ENCODE measurements at regions not wholly inside any gene's neighbourhood (a gene's known extent, or its start where the extent isn't known, plus 50 kb on each side); places are given as distances from the start of the nearest gene placed in this dataset.

GRCh38 chr14:41120402-41120801, 486.3 kb upstream of the LRFN5 start:
- H3K79me2 ChIP-seq (replicated peaks; ENCODE audit: insufficient read depth, low read length): no peaks in the 10 kb centered on the region
- H3K36me3 ChIP-seq (ENCODE audit: insufficient read depth, low read length): no peaks in the 10 kb centered on the region
- H4K20me1 ChIP-seq (ENCODE audit: insufficient read depth): no peaks in the 10 kb centered on the region
- no peaks in the 10 kb centered on the region for H3K27me3 ChIP-seq (ENCODE audit: insufficient read depth, low read depth, low read length)
- no peak overlapping the region for H3K4me2 ChIP-seq (ENCODE audit: low read length)
- H3K27ac ChIP-seq (ENCODE audit: low read length): no peak overlapping the region
- H3K9ac ChIP-seq (ENCODE audit: low read length): no peak overlapping the region
- H2AFZ ChIP-seq (ENCODE audit: low read depth, low read length): no peak overlapping the region
- no peak for TF ChIP-seq POLR2AphosphoS5 (IDR thresholded peaks at IDR 0.05)
- no peak for TF ChIP-seq REST (IDR thresholded peaks at IDR 0.05; ENCODE audit: borderline replicate concordance)
- no peak for TF ChIP-seq RAD21 (conservative IDR thresholded peaks at IDR 0.05)
- TF ChIP-seq EZH2 (IDR thresholded peaks at IDR 0.05; ENCODE audit: borderline replicate concordance, insufficient read depth, low read length, poor library complexity, severe bottlenecking): no peak
- TF ChIP-seq EP300 (conservative IDR thresholded peaks at IDR 0.05; ENCODE audit: poor library complexity, severe bottlenecking): no peak
- no peak for TF ChIP-seq CTCF (IDR thresholded peaks at IDR 0.05; ENCODE audit: poor library complexity, severe bottlenecking)
- no peak for TF ChIP-seq TAF1 (IDR thresholded peaks at IDR 0.05; ENCODE audit: low read depth)
- TF ChIP-seq SMC3 (conservative IDR thresholded peaks at IDR 0.05; ENCODE audit: poor library complexity): no peak
- TF ChIP-seq MXI1 (conservative IDR thresholded peaks at IDR 0.05; ENCODE audit: poor library complexity, severe bottlenecking): no peak
- no peaks in the 10 kb centered on the region for H3F3A ChIP-seq (ENCODE audit: insufficient read depth, low read length, poor library complexity, severe bottlenecking)
- H3K9me3 ChIP-seq (ENCODE audit: low read length): no peaks in the 10 kb centered on the region
- no peaks in the 10 kb centered on the region for H3K9me2 ChIP-seq (ENCODE audit: insufficient read depth, low read length)
- no peak overlapping the region for H3K4me3 ChIP-seq (ENCODE audit: low read length)

GRCh38 chr14:41096131-41096530, 510.5 kb upstream of the LRFN5 start:
- Histone ChIP-seq H3K4me2 (ENCODE audit: low read length) (no peak overlapping the region), H2AFZ (ENCODE audit: low read depth, low read length) (no peak overlapping the region), H3K9me3 (ENCODE audit: low read length) (no peaks in the 10 kb centered on the region), H3F3A (ENCODE audit: insufficient read depth, low read length, poor library complexity, severe bottlenecking) (no peaks in the 10 kb centered on the region), H3K4me3 (ENCODE audit: low read length) (no peak overlapping the region), H3K9me2 (ENCODE audit: insufficient read depth, low read length) (no peaks in the 10 kb centered on the region), H3K9ac (ENCODE audit: low read length) (no peak overlapping the region), H4K20me1 (ENCODE audit: insufficient read depth) (no peaks in the 10 kb centered on the region), H3K27me3 (ENCODE audit: insufficient read depth, low read depth, low read length) (no peaks in the 10 kb centered on the region), H3K36me3 (ENCODE audit: insufficient read depth, low read length) (no peaks in the 10 kb centered on the region), H3K79me2 (replicated peaks; ENCODE audit: insufficient read depth, low read length) (no peaks in the 10 kb centered on the region), H3K27ac (ENCODE audit: low read length) (no peak overlapping the region)
- no peak for TF ChIP-seq MXI1 (conservative IDR thresholded peaks at IDR 0.05; ENCODE audit: poor library complexity, severe bottlenecking)
- TF ChIP-seq CTCF (IDR thresholded peaks at IDR 0.05; ENCODE audit: poor library complexity, severe bottlenecking): no peak
- no peak for TF ChIP-seq EZH2 (IDR thresholded peaks at IDR 0.05; ENCODE audit: borderline replicate concordance, insufficient read depth, low read length, poor library complexity, severe bottlenecking)
- no peak for TF ChIP-seq SMC3 (conservative IDR thresholded peaks at IDR 0.05; ENCODE audit: poor library complexity)
- no peak for TF ChIP-seq REST (IDR thresholded peaks at IDR 0.05; ENCODE audit: borderline replicate concordance)
- no peak for TF ChIP-seq POLR2AphosphoS5 (IDR thresholded peaks at IDR 0.05)
- TF ChIP-seq TAF1 (IDR thresholded peaks at IDR 0.05; ENCODE audit: low read depth): no peak
- no peak for TF ChIP-seq RAD21 (conservative IDR thresholded peaks at IDR 0.05)
- no peak for TF ChIP-seq EP300 (conservative IDR thresholded peaks at IDR 0.05; ENCODE audit: poor library complexity, severe bottlenecking)

All from neural cell (in vitro differentiated cells).